ENCODE measurements at regions not wholly inside any gene's neighbourhood (a gene's known extent, or its start where the extent isn't known, plus 50 kb on each side); places are given as distances from the start of the nearest gene placed in this dataset.

GRCh38 chrX:84721416-84721815, 219.2 kb upstream of the HDX start:
- WGBS, 2 donors, result 83 to 90% methylated on average over 2 of the region's 2 CpGs
- TF ChIP-seq CTCF (IDR thresholded peaks at IDR 0.05), result no peak
- TF ChIP-seq POLR2A (IDR thresholded peaks at IDR 0.05), result no peak
- no peak for TF ChIP-seq EP300 (IDR thresholded peaks at IDR 0.05)
- TF ChIP-seq POLR2AphosphoS5 (IDR thresholded peaks at IDR 0.05), result no peak
- Histone ChIP-seq H3K27ac (no peak overlapping the region), H3K36me3 (no peaks in the 10 kb centered on the region), H3K4me3 (no peak overlapping the region), H3K9me3 (no peaks in the 10 kb centered on the region), H3K27me3 (no peaks in the 10 kb centered on the region), H3K4me1 (no peaks in the 10 kb centered on the region)
- DNase-seq, result no peak
- intact Hi-C loops (cut with DNase I), result no loop called here

- no peak overlapping the region for H3K27ac ChIP-seq
- DNase-seq, result no peak
- no peaks in the 10 kb centered on the region for H3K4me1 ChIP-seq
- H3K9me3 ChIP-seq, result no peaks in the 10 kb centered on the region
- no peaks in the 10 kb centered on the region for H3K36me3 ChIP-seq
- TF ChIP-seq CTCF (IDR thresholded peaks at IDR 0.05) (no peak), POLR2A (IDR thresholded peaks at IDR 0.05) (no peak), POLR2AphosphoS5 (IDR thresholded peaks at IDR 0.05) (no peak), EP300 (IDR thresholded peaks at IDR 0.05) (no peak)
- no peaks in the 10 kb centered on the region for H3K27me3 ChIP-seq
- intact Hi-C loops (cut with DNase I), result no loop called here
- 93 to 95% methylated on average over 5 of the region's 5 CpGs for WGBS, 2 donors
- no peak overlapping the region for H3K4me3 ChIP-seq
These were observed 222.3 kb upstream of the HDX start for GRCh38 chrX:84724576-84724975.

- DNase-seq, result no peak
These were observed 227.2 kb upstream of the HDX start for GRCh38 chrX:84729408-84729807.

GRCh38 chrX:84729809-84730208, 227.6 kb upstream of the HDX start:
- Histone ChIP-seq H3K9me3 (no peaks in the 10 kb centered on the region), H3K27ac (no peak overlapping the region), H3K36me3 (no peaks in the 10 kb centered on the region), H3K4me1 (no peaks in the 10 kb centered on the region), H3K27me3 (no peaks in the 10 kb centered on the region), H3K4me3 (no peak overlapping the region)
- 17 to 26% methylated on average over 5 of the region's 5 CpGs for WGBS, 2 donors
- intact Hi-C loops (cut with DNase I), result loop anchor here (5.0 kb wide), 1 partner anchor 322 kb away; no protein-coding TSS in a partner anchor
- peak; percentile 12 to 57 (median 34) for TF ChIP-seq CTCF (IDR thresholded peaks at IDR 0.05)
- no peak for TF ChIP-seq POLR2AphosphoS5 (IDR thresholded peaks at IDR 0.05)
- DNase-seq, result peak; percentile 63

More at GRCh38 chrX:84729408-84729807, 227.2 kb upstream of the HDX start:
- H3K36me3 ChIP-seq, result no peaks in the 10 kb centered on the region
- no peaks in the 10 kb centered on the region for H3K9me3 ChIP-seq
- H3K4me1 ChIP-seq, result no peaks in the 10 kb centered on the region
- 47 to 64% methylated on average over 4 of the region's 4 CpGs for WGBS, 2 donors
- no peak for TF ChIP-seq POLR2A (IDR thresholded peaks at IDR 0.05)
- no peak for TF ChIP-seq CTCF (IDR thresholded peaks at IDR 0.05)
- no peak for TF ChIP-seq EP300 (IDR thresholded peaks at IDR 0.05)
- no peak for TF ChIP-seq POLR2AphosphoS5 (IDR thresholded peaks at IDR 0.05)
- intact Hi-C loops (cut with DNase I), result no loop called here
- H3K27ac ChIP-seq, result no peak overlapping the region
- no peaks in the 10 kb centered on the region for H3K27me3 ChIP-seq
- H3K4me3 ChIP-seq, result no peak overlapping the region

- H3K36me3 ChIP-seq, result no peaks in the 10 kb centered on the region
- no peak overlapping the region for H3K4me3 ChIP-seq
- intact Hi-C loops (cut with DNase I), result no loop called here
- DNase-seq, result no peak
- H3K9me3 ChIP-seq, result no peaks in the 10 kb centered on the region
- H3K27me3 ChIP-seq, result peaks cover 0 to 5% (median 0%) of the 10 kb centered on the region in 3 donors
- no peaks in the 10 kb centered on the region for H3K4me1 ChIP-seq
- no peak overlapping the region for H3K27ac ChIP-seq
- TF ChIP-seq EP300 (IDR thresholded peaks at IDR 0.05) (no peak), POLR2AphosphoS5 (IDR thresholded peaks at IDR 0.05) (no peak)
- 53 to 85% methylated on average over 3 of the region's 3 CpGs for WGBS, 2 donors
These were observed 232.8 kb upstream of the HDX start for GRCh38 chrX:84735025-84735424.
